Esophagus muscularis mucosa (tissue), 4 donors: ENCODE measurements at regions not wholly inside any gene's neighbourhood (a gene's known extent, or its start where the extent isn't known, plus 50 kb on each side); places are given as distances from the start of the nearest gene placed in this dataset.

Source experiments
- CTCF ChIP-seq, 3 experiments: fragments of 200-600 bp in 2 of 3; fragments of 450-650 bp in 1 of 3; sonication (generic) in 2 of 3; IDR thresholded peaks; one replicate each; pipeline ENCODE4 v1.5.1; 2017 to 2019; ENCODE audit warnings: antibody characterized with exemption in 3 of 3, mild to moderate bottlenecking in 2 of 3, moderate library complexity in 1 of 3
- EP300 ChIP-seq: sonication (generic); formaldehyde crosslinking; IDR thresholded peaks from one replicate; pipeline ENCODE4 v1.6.1; 2017; ENCODE audit warnings: antibody characterized with exemption
- POLR2A ChIP-seq: fragments of 450-650 bp; IDR thresholded peaks from one replicate; pipeline ENCODE4 v1.6.1; 2017; ENCODE audit warnings: antibody characterized with exemption, moderate library complexity, mild to moderate bottlenecking, low read depth

GRCh38 chr2:66346231-66346664 is 88.7 kb upstream of the MEIS1 start:
- TF ChIP-seq CTCF (IDR thresholded peaks at IDR 0.05) (no peak), POLR2A (no peak), EP300 (no peak)
